Heart left ventricle (tissue), 16 donors: ENCODE measurements at regions not wholly inside any gene's neighbourhood (a gene's known extent, or its start where the extent isn't known, plus 50 kb on each side); places are given as distances from the start of the nearest gene placed in this dataset.

ENCODE experiments used
- ATAC-seq, 4 donors: fragments of 200-7000 bp; cut with Tn5 transposase; one replicate each; pipeline ENCODE4 v1.9.1; 2020 to 2022; ENCODE audit warnings: moderate library complexity in 4 of 4, mild to moderate bottlenecking in 3 of 4, moderate number of reproducible peaks in 1 of 4
- DNase-seq, 5 donors: peaks; one replicate each; pipeline ENCODE4 v3.0.0-alpha.2; 2020
- H3K27ac ChIP-seq, 12 donors: fragments of 200-600 bp; sonication (generic) in 4 of 12; one replicate each; pipeline versions ENCODE4 v1.5.0 to v1.8.0; 2016 to 2022; ENCODE audit warnings: mild to moderate bottlenecking in 2 of 12
- H3K27me3 ChIP-seq, 9 donors: fragments of 200-600 bp; sonication (generic) in 2 of 9; one replicate each; pipeline versions ENCODE4 v1.5.1 to v1.8.0; 2016 to 2022; ENCODE audit warnings: mild to moderate bottlenecking in 3 of 9
- H3K36me3 ChIP-seq, 9 donors: fragments of 200-600 bp; sonication (generic) in 2 of 9; one replicate each; pipeline versions ENCODE4 v1.5.0 to v1.8.0; 2018 to 2022; ENCODE audit warnings: mild to moderate bottlenecking in 2 of 9
- H3K4me1 ChIP-seq, 12 donors: fragments of 200-600 bp; sonication (generic) in 4 of 12; one replicate each; pipeline versions ENCODE4 v1.5.0 to v1.8.0; 2016 to 2022; ENCODE audit warnings: mild to moderate bottlenecking in 3 of 12
- H3K4me3 ChIP-seq, 12 donors: fragments of 200-600 bp; sonication (generic) in 4 of 12; one replicate each; pipeline versions ENCODE4 v1.5.0 to v1.8.0; 2017 to 2022; ENCODE audit warnings: mild to moderate bottlenecking in 9 of 12, moderate library complexity in 4 of 12
- H3K9me3 ChIP-seq, 12 donors: fragments of 200-600 bp; sonication (generic) in 4 of 12; one replicate each; pipeline versions ENCODE4 v1.5.0 to v1.8.0; 2016 to 2022; ENCODE audit warnings: mild to moderate bottlenecking in 1 of 12
- POLR2A ChIP-seq, 2 donors: fragments of 450-650 bp; IDR thresholded peaks; one replicate each; pipeline ENCODE4 v1.6.1; 2017; ENCODE audit warnings: antibody characterized with exemption in 2 of 2, mild to moderate bottlenecking in 2 of 2, moderate library complexity in 2 of 2
- WGBS, 4 donors: extraction: QIAGEN DNeasy Blood & Tissue Kit in 2 of 4; methylation state at CpG; one replicate each; pipeline versions ENCODE4 v1.1.5 to v1.1.7; 2013 to 2018; 5-methylcytosine and 5-hydroxymethylcytosine counted together
- intact Hi-C, 10 donors: fragments of 100-400 bp; cut with DNase I; formaldehyde crosslinking; loops; one replicate each; pipeline versions ENCODE4 v1.11.1 to v1.14.2; 2022
- TF ChIP-seq, protein P1 (sequence below), 12 donors: fragments of 200-600 bp; sonication (generic) in 4 of 12; IDR thresholded peaks; one replicate each; pipeline versions ENCODE4 v1.5.0 to v1.8.0; 2018 to 2022; ENCODE audit warnings: antibody characterized with exemption in 12 of 12, mild to moderate bottlenecking in 5 of 12
- donor health status: ischemic (EF 13 %, LVEDD 7.1; RV severe dilation, severe dysfunction).
- donor health status: healthy with polysubstance abuse.
- donor health status: DM: no; HTN: yes; CAD: no.
- donor health status: DM: no; HTN: no; CAD: no.
- donor health status: ischemic (EF 25% LVEDD 6.9; RV normal size, moderate dysfunction).
- donor health status: ischemic (EF 25% LVEDD 5.7; RV mildly dilated, moderate dysfunction).
- donor health status: healthy.
- donor health status: DM: yes; HTN: yes; CAD: no.
- donor health status: ischemic (EF 35%, LVEDD 5.7; RV mildly dilated, moderate dysfunction).
- donor health status: nonischemic (EF 11% LVEDD 7.7; RV severe dilation, severe dysfunction).
- donor health status: DM: yes; HTN: yes; CAD: no.
- donor health status: PGD.
- donor health status: ischemic (EF 29% LVEDD 5.4; RV normal size, mild dysfunction).
- donor health status: nonischemic (EF 23%, LVEDD 6.1; RV moderate dilation, normal function).

DNA sequence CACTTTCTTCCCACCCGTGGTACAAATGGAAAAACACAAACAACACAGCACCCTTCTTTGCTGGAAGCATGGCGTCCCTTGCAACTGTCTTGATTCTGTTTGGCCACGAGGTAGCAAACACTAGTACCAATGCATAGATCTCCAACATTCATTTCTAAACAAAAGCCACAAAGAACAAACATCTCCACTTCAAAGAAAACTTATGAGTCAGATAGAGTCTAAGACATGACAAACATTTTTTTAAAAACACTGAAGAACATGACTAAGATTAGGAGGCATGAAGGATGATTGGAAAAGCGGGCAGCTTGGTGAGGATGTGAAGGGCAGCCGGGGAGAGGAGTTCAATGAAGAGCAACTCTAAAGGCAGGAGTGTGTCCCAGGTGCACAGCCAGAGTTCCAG lies 197.6 kb upstream of the FAM9B start:
- DNase-seq: no peak
- H3K27ac ChIP-seq: no peak overlapping the region
- TF ChIP-seq, protein P1, sequence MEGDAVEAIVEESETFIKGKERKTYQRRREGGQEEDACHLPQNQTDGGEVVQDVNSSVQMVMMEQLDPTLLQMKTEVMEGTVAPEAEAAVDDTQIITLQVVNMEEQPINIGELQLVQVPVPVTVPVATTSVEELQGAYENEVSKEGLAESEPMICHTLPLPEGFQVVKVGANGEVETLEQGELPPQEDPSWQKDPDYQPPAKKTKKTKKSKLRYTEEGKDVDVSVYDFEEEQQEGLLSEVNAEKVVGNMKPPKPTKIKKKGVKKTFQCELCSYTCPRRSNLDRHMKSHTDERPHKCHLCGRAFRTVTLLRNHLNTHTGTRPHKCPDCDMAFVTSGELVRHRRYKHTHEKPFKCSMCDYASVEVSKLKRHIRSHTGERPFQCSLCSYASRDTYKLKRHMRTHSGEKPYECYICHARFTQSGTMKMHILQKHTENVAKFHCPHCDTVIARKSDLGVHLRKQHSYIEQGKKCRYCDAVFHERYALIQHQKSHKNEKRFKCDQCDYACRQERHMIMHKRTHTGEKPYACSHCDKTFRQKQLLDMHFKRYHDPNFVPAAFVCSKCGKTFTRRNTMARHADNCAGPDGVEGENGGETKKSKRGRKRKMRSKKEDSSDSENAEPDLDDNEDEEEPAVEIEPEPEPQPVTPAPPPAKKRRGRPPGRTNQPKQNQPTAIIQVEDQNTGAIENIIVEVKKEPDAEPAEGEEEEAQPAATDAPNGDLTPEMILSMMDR (IDR thresholded peaks at IDR 0.05): no peak
- TF ChIP-seq POLR2A (IDR thresholded peaks at IDR 0.05): no peak
- WGBS, 4 donors: 68 to 92% (median 78%) methylated on average over 5 of the region's 5 CpGs
- no peaks in the 10 kb centered on the region for H3K4me1 ChIP-seq
- H3K9me3 ChIP-seq: no peaks in the 10 kb centered on the region
- no peak overlapping the region for H3K4me3 ChIP-seq
- ATAC-seq: no peak
- intact Hi-C loops: no loop called here
- peaks cover 0 to 12% (median 0%) of the 10 kb centered on the region in 9 donors for H3K27me3 ChIP-seq
- H3K36me3 ChIP-seq: no peaks in the 10 kb centered on the region

DNA sequence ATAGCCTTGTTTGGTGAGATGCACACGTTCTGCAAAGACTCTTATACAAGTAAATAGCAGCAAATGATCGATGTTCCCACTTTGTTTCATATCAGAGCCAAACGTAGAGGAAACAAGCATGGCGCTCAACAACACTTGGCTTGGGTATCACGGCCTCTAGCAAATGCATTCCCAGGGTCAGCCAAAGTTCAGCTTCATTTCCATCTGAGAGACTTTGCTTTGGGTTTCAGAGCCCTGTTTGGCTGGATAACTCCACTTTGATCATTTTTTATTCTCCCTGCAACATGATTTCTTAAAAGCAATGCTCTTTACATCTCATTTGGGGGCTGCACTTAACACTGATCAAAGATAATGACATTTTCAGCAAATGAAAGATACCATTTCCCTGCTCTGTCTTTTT lies 199.2 kb upstream of the FAM9B start:
- H3K9me3 ChIP-seq: no peaks in the 10 kb centered on the region
- no peaks in the 10 kb centered on the region for H3K36me3 ChIP-seq
- TF ChIP-seq, protein P1 (IDR thresholded peaks at IDR 0.05): no peak
- TF ChIP-seq POLR2A (IDR thresholded peaks at IDR 0.05): no peak
- DNase-seq (no peak), ATAC-seq (no peak)
- peaks cover 0 to 17% (median 0%) of the 10 kb centered on the region in 9 donors for H3K27me3 ChIP-seq
- intact Hi-C loops: no loop called here
- WGBS, 4 donors: 47 to 63% (median 60%) methylated on average over 5 of the region's 5 CpGs
- no peak overlapping the region for H3K27ac ChIP-seq
- H3K4me1 ChIP-seq: no peaks in the 10 kb centered on the region
- no peak overlapping the region for H3K4me3 ChIP-seq

DNA sequence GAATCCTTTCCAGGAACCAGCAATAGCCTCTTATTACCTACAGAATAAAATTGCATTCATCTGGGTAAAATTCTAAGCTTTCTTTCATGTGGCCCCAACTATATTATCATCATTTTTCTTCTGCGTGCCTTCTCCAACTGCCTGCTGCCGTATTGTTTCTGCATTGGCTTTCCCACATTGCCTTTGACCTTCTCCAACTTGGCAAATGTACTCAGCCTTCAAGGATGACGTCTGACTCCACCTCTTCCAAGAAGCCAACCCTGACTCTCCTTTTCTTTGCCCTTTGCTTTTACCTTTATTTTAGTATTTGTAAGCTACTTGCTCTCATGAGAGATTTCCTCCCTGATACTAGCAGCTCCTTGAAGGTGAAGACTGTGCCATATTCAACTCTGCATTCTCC lies 200.4 kb upstream of the FAM9B start:
- DNase-seq: no peak
- H3K36me3 ChIP-seq: no peaks in the 10 kb centered on the region
- intact Hi-C loops: no loop called here
- no peaks in the 10 kb centered on the region for H3K4me1 ChIP-seq
- peaks cover 0 to 17% (median 0%) of the 10 kb centered on the region in 9 donors for H3K27me3 ChIP-seq
- H3K9me3 ChIP-seq: no peaks in the 10 kb centered on the region
- ATAC-seq: no peak
- 77 to 89% (median 84%) methylated on average over 3 of the region's 3 CpGs for WGBS, 4 donors
- no peak for TF ChIP-seq POLR2A (IDR thresholded peaks at IDR 0.05)
- TF ChIP-seq, protein P1 (IDR thresholded peaks at IDR 0.05): no peak
- H3K4me3 ChIP-seq: no peak overlapping the region
- no peak overlapping the region for H3K27ac ChIP-seq

DNA sequence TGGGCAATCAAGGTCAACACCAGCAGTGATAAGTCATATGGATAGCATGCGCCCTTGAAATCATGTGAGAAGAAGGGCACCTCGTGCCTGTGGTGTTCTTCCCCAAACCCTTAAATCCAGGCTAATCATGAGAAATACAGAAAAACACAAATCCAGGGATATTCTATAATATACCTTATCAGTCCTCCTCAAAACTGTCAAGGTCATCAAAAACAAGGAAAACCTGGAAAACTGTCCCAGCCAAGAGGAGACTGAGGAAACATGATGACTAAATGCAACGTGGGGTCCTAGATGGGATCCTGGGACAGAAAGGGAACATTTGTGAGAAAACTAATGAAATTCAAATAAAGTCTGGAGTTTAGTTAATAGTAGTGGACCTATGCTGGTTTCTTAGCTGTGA lies 201.8 kb upstream of the FAM9B start:
- H3K4me3 ChIP-seq: no peak overlapping the region

More for the DNA sequence above, 201.8 kb upstream of the FAM9B start:
- H3K36me3 ChIP-seq: no peaks in the 10 kb centered on the region
- H3K4me1 ChIP-seq: no peaks in the 10 kb centered on the region
- no peak for DNase-seq
- no peak for ATAC-seq
- 80 to 87% (median 86%) methylated on average over 3 of the region's 3 CpGs for WGBS, 4 donors
- H3K9me3 ChIP-seq: no peaks in the 10 kb centered on the region
- intact Hi-C loops: no loop called here
- TF ChIP-seq POLR2A (IDR thresholded peaks at IDR 0.05): no peak
- TF ChIP-seq, protein P1 (IDR thresholded peaks at IDR 0.05): no peak
- H3K27me3 ChIP-seq: peaks cover 0 to 17% (median 0%) of the 10 kb centered on the region in 9 donors
- H3K27ac ChIP-seq: no peak overlapping the region
